Gastroesophageal sphincter (tissue), 4 donors: ENCODE measurements at regions not wholly inside any gene's neighbourhood (a gene's known extent, or its start where the extent isn't known, plus 50 kb on each side); places are given as distances from the start of the nearest gene placed in this dataset.

Experiments used
- ATAC-seq: fragments of 150-250 bp; one replicate; pipeline ENCODE4 v1.9.1; 2016; ENCODE audit warnings: mild to moderate bottlenecking, moderate library complexity
- H3K27ac ChIP-seq, 4 donors: fragments of 200-600 bp; sonication (generic) in 3 of 4; 1 replicate in 3 of 4; 2 replicates in 1 of 4; pipeline ENCODE4 v1.5.1; 2016 to 2019
- H3K27me3 ChIP-seq: fragments of 200-600 bp; sonication (generic); one replicate; pipeline ENCODE4 v1.5.1; 2019
- H3K36me3 ChIP-seq, 2 donors: fragments of 200-600 bp; sonication (generic); one replicate each; pipeline ENCODE4 v1.5.1; 2019; ENCODE audit warnings: control low read depth in 1 of 2
- H3K4me1 ChIP-seq, 3 donors: fragments of 200-600 bp; sonication (generic); 1 replicate in 2 of 3; 2 replicates in 1 of 3; pipeline ENCODE4 v1.5.1; 2016 to 2019; ENCODE audit warnings: control low read depth in 2 of 3
- H3K4me3 ChIP-seq, 2 donors: fragments of 200-600 bp; sonication (generic); one replicate each; pipeline ENCODE4 v1.5.1; 2019; ENCODE audit warnings: mild to moderate bottlenecking in 1 of 2, moderate library complexity in 1 of 2
- H3K9me3 ChIP-seq, 3 donors: fragments of 200-600 bp; sonication (generic); one replicate each; pipeline ENCODE4 v1.5.1; 2017 to 2019; ENCODE audit warnings: control low read depth in 2 of 3
- EP300 ChIP-seq: sonication (generic); formaldehyde crosslinking; IDR thresholded peaks from one replicate; pipeline ENCODE4 v1.6.1; 2017; ENCODE audit warnings: antibody characterized with exemption, mild to moderate bottlenecking
- POLR2A ChIP-seq, 2 donors: fragments of 450-650 bp; IDR thresholded peaks; one replicate each; pipeline ENCODE4 v1.6.1; 2017; ENCODE audit warnings: antibody characterized with exemption in 2 of 2, mild to moderate bottlenecking in 2 of 2, moderate library complexity in 1 of 2
- POLR2AphosphoS5 ChIP-seq: sonication (generic); formaldehyde crosslinking; IDR thresholded peaks from one replicate; pipeline ENCODE4 v1.6.1; 2017; ENCODE audit warnings: antibody characterized with exemption
- WGBS, 2 donors: methylation state at CpG; one replicate each; pipeline ENCODE4 v1.1.5; 2018; ENCODE audit warnings: low coverage in 1 of 2; 5-methylcytosine and 5-hydroxymethylcytosine counted together
- TF ChIP-seq, protein P1 (sequence below), 4 experiments: fragments of 200-600 bp in 2 of 4; fragments of 450-650 bp in 2 of 4; sonication (generic) in 1 of 4; IDR thresholded peaks; one replicate each; pipeline ENCODE4 v1.5.1; 2017 to 2019; ENCODE audit warnings: antibody characterized with exemption in 4 of 4, mild to moderate bottlenecking in 2 of 4, moderate library complexity in 2 of 4

DNA sequence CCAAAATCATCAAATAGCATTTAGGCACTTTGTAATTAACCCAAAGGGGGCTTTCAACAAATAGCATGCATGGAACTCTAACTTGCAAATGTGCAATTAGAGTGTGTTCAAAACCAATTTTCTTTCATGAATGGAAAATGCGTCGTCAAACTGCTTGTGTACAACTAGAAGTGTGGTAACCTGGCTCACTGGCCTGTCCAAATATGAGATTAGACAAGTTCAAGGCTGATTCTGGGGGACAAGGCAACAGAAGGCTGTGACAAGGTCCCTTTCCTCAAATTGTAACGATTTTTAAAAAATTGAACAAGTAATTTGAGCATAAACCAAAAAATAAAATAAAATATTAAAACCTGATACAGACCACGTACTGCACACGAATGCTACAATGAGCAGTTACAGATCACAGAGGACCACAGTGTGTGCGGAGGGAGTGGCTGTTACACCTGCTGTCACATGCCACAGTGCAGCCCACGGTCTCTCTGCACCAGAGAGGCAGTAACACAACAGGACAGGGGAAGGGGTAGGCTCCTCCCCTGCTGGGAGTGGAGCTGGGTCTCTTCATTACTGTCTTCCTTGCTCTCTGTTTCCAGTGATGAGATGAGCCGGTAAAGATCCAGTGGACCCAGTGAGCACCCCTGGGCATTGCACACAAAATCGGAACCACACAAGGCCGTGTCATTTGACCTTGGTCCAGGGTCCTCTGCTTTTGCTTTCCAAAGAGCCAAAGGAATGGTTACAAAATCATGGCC, 252.2 kb upstream of the PDE10A start:
- WGBS, 2 donors: 79 to 85% methylated on average over 9 to 10 of the region's 10 CpGs
- Histone ChIP-seq H3K36me3 (no peaks in the 10 kb centered on the region), H3K4me1 (no peaks in the 10 kb centered on the region), H3K27me3 (no peaks in the 10 kb centered on the region), H3K9me3 (no peaks in the 10 kb centered on the region), H3K27ac (no peak overlapping the region), H3K4me3 (no peak overlapping the region)
- ATAC-seq: no peak
- no peak for TF ChIP-seq POLR2A (IDR thresholded peaks at IDR 0.05)
- TF ChIP-seq, protein P1, sequence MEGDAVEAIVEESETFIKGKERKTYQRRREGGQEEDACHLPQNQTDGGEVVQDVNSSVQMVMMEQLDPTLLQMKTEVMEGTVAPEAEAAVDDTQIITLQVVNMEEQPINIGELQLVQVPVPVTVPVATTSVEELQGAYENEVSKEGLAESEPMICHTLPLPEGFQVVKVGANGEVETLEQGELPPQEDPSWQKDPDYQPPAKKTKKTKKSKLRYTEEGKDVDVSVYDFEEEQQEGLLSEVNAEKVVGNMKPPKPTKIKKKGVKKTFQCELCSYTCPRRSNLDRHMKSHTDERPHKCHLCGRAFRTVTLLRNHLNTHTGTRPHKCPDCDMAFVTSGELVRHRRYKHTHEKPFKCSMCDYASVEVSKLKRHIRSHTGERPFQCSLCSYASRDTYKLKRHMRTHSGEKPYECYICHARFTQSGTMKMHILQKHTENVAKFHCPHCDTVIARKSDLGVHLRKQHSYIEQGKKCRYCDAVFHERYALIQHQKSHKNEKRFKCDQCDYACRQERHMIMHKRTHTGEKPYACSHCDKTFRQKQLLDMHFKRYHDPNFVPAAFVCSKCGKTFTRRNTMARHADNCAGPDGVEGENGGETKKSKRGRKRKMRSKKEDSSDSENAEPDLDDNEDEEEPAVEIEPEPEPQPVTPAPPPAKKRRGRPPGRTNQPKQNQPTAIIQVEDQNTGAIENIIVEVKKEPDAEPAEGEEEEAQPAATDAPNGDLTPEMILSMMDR (IDR thresholded peaks at IDR 0.05): no peak
- no peak for TF ChIP-seq EP300
- TF ChIP-seq POLR2AphosphoS5: no peak

DNA sequence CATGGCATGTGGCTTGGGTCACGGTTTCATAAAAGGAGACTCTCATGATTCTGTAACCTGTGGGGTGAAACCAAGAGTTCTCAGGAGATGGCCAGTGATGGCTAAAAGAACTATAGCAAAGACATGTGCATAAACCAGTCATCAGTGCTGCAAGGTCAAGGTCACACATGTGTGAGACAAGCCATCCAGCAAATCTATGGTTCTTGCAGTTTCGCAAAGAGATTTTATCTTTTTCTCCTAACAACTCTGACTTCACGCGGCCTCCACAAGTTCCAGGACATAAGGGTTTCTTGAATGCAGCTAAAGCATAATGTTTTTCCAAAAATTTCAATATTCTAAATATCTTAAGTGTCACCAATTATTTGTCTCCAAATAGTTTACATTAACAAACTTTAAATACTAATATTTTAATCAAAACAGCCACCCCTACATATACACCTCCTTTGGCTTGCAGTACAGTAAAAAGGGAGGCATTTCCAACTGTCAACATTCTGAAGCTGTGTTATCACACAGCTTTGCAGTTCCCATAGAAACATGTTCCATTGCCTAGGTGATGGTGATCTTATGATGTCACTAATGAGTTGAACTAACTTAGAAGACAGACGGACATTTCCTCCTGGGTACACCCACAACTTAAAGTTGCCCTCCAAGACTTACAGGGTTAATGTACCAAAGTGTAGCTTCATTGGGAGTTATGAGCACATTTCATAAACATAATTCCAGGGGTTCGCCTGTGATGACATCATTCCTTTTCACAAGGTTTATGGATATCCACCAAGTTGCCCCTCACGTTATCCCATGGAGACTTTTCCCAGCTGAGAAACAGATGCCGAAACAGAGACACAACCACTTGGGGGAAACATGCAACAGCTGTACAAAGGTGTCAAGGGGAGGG, 250.9 kb upstream of the PDE10A start:
- H3K4me1 ChIP-seq: no peaks in the 10 kb centered on the region
- no peak for ATAC-seq
- H3K36me3 ChIP-seq: no peaks in the 10 kb centered on the region
- H3K4me3 ChIP-seq: no peak overlapping the region
- no peaks in the 10 kb centered on the region for H3K27me3 ChIP-seq
- no peaks in the 10 kb centered on the region for H3K9me3 ChIP-seq
- 54 to 69% methylated on average over 6 to 7 of the region's 8 CpGs for WGBS, 2 donors
- TF ChIP-seq, protein P1 (IDR thresholded peaks at IDR 0.05): no peak
- no peak for TF ChIP-seq EP300
- no peak for TF ChIP-seq POLR2A (IDR thresholded peaks at IDR 0.05)
- TF ChIP-seq POLR2AphosphoS5: no peak
- H3K27ac ChIP-seq: no peak overlapping the region

GRCh38 chr6:165910184-165910966, 247.3 kb upstream of the PDE10A start:
- no peaks in the 10 kb centered on the region for H3K4me1 ChIP-seq
- WGBS, 2 donors: 77 to 80% methylated on average over 9 to 11 of the region's 11 CpGs

GRCh38 chr6:165906736-165907135, 243.7 kb upstream of the PDE10A start:
- TF ChIP-seq POLR2A (IDR thresholded peaks at IDR 0.05): no peak
- TF ChIP-seq POLR2AphosphoS5: no peak
- TF ChIP-seq EP300: no peak
- TF ChIP-seq, protein P1 (IDR thresholded peaks at IDR 0.05): no peak
- Histone ChIP-seq H3K4me3 (no peak overlapping the region), H3K36me3 (no peaks in the 10 kb centered on the region), H3K27me3 (no peaks in the 10 kb centered on the region), H3K9me3 (no peaks in the 10 kb centered on the region), H3K27ac (no peak overlapping the region), H3K4me1 (no peaks in the 10 kb centered on the region)
- no peak for ATAC-seq
- 88 to 97% methylated on average over 5 to 6 of the region's 7 CpGs for whole genome bisulfite sequencing, 2 donors

More at GRCh38 chr6:165910184-165910966, 247.3 kb upstream of the PDE10A start:
- Histone ChIP-seq H3K27me3 (no peaks in the 10 kb centered on the region), H3K36me3 (no peaks in the 10 kb centered on the region), H3K27ac (no peak overlapping the region), H3K4me3 (no peak overlapping the region), H3K9me3 (no peaks in the 10 kb centered on the region)
- ATAC-seq: no peak
- TF ChIP-seq EP300: no peak
- TF ChIP-seq POLR2A (IDR thresholded peaks at IDR 0.05): no peak
- no peak for TF ChIP-seq POLR2AphosphoS5
- TF ChIP-seq, protein P1 (IDR thresholded peaks at IDR 0.05): no peak
